GM06990 (cell line): ENCODE measurements at regions not wholly inside any gene's neighbourhood (a gene's known extent, or its start where the extent isn't known, plus 50 kb on each side); places are given as distances from the start of the nearest gene placed in this dataset.

Source experiments
- DNase-seq: peaks from one replicate; pipeline ENCODE4 v3.0.0-alpha.2; 2011; ENCODE audit not compliant: insufficient read length; ENCODE audit errors: extremely low read depth
- H3K27me3 ChIP-seq: replicated peaks from 2 replicates; pipeline ENCODE4 v1.6.0; 2011; ENCODE audit warnings: low read length; ENCODE audit not compliant: control insufficient read depth, insufficient read depth
- H3K36me3 ChIP-seq: 2 replicates; pipeline ENCODE4 v1.5.1; 2011; ENCODE audit warnings: low read length; ENCODE audit not compliant: control insufficient read depth, insufficient read depth
- H3K4me3 ChIP-seq: replicated peaks from 2 replicates; pipeline ENCODE4 v1.5.1; 2011; ENCODE audit warnings: low read depth, mild to moderate bottlenecking, control low read depth, low read length
- CTCF ChIP-seq: IDR thresholded peaks from 2 replicates; pipeline ENCODE4 v1.5.1; 2011; ENCODE audit warnings: low read length, control low read depth, mild to moderate bottlenecking, inconsistent platforms; ENCODE audit not compliant: insufficient read depth, poor library complexity, severe bottlenecking

GRCh38 chr7:113371416-113372043 lies 253.2 kb upstream of the SMIM30 start:
- Histone ChIP-seq H3K27me3 (no peaks in the 10 kb centered on the region), H3K36me3 (no peaks in the 10 kb centered on the region), H3K4me3 (no peak overlapping the region)
- no peak for DNase-seq
- TF ChIP-seq CTCF, result no peak

GRCh38 chr7:113370910-113371309 lies 252.6 kb upstream of the SMIM30 start:
- no peaks in the 10 kb centered on the region for H3K27me3 ChIP-seq
- no peak for TF ChIP-seq CTCF
- H3K36me3 ChIP-seq, result no peaks in the 10 kb centered on the region
- DNase-seq, result no peak
- no peak overlapping the region for H3K4me3 ChIP-seq

GRCh38 chr7:113368256-113368655 lies 249.9 kb upstream of the SMIM30 start:
- DNase-seq, result no peak
- H3K4me3 ChIP-seq, result no peak overlapping the region
- no peaks in the 10 kb centered on the region for H3K36me3 ChIP-seq
- no peak for TF ChIP-seq CTCF
- H3K27me3 ChIP-seq, result no peaks in the 10 kb centered on the region

GRCh38 chr7:113367041-113367586 lies 248.8 kb upstream of the SMIM30 start:
- no peaks in the 10 kb centered on the region for H3K27me3 ChIP-seq
- no peaks in the 10 kb centered on the region for H3K36me3 ChIP-seq
- no peak overlapping the region for H3K4me3 ChIP-seq
- DNase-seq, result no peak
- no peak for TF ChIP-seq CTCF

GRCh38 chr7:113366122-113366521 lies 247.8 kb upstream of the SMIM30 start:
- no peak for TF ChIP-seq CTCF
- H3K27me3 ChIP-seq, result no peaks in the 10 kb centered on the region

More at GRCh38 chr7:113366122-113366521, 247.8 kb upstream of the SMIM30 start:
- Histone ChIP-seq H3K36me3 (no peaks in the 10 kb centered on the region), H3K4me3 (no peak overlapping the region)
- no peak for DNase-seq
